DND-41 (cell line): ENCODE measurements at regions not wholly inside any gene's neighbourhood (a gene's known extent, or its start where the extent isn't known, plus 50 kb on each side); places are given as distances from the start of the nearest gene placed in this dataset.

ENCODE experiments used
- EZH2 ChIP-seq: IDR thresholded peaks from 3 replicates; pipeline ENCODE4 v1.6.1; 2012; ENCODE audit warnings: borderline replicate concordance, low read depth, mild to moderate bottlenecking, moderate library complexity, low read length, inconsistent platforms; ENCODE audit not compliant: severe bottlenecking
- TF ChIP-seq, protein P1 (sequence below): IDR thresholded peaks from 2 replicates; pipeline ENCODE4 v1.5.1; 2012; ENCODE audit warnings: borderline replicate concordance, low read length, moderate library complexity, mild to moderate bottlenecking; ENCODE audit not compliant: poor library complexity, severe bottlenecking; ENCODE audit errors: extremely low read depth

DNA sequence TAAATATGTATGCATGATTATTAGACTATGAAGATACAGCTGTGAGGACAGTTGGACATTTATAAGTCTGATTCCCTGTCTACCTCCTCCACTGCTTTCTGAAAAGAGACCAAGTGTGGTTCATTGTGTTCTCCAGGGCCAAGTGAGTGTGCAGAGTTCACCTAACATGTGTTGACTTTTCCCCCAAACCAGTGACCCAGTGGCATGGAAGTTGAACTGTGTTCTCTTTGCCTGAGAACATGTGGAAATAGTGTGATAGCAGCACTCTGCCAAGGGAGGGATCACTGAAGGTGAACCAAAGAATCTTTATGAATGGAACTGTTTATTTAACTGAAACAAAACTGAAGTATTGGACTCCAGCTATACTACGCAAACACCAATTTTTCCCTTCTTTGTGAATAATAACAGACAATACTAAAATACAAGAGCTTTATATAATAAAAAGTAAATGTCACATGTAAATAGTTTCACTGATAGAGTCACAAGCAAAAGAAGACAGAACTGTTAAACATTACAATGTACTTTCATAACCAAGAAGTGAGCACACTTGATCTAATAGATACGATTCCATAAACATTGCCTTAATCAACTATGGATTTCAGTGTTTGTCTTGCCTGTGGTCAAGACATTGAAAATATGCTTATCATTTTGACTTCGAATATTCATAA lies 200.3 kb upstream of the FUT9 start:
- no peak for TF ChIP-seq EZH2
- TF ChIP-seq, protein P1, sequence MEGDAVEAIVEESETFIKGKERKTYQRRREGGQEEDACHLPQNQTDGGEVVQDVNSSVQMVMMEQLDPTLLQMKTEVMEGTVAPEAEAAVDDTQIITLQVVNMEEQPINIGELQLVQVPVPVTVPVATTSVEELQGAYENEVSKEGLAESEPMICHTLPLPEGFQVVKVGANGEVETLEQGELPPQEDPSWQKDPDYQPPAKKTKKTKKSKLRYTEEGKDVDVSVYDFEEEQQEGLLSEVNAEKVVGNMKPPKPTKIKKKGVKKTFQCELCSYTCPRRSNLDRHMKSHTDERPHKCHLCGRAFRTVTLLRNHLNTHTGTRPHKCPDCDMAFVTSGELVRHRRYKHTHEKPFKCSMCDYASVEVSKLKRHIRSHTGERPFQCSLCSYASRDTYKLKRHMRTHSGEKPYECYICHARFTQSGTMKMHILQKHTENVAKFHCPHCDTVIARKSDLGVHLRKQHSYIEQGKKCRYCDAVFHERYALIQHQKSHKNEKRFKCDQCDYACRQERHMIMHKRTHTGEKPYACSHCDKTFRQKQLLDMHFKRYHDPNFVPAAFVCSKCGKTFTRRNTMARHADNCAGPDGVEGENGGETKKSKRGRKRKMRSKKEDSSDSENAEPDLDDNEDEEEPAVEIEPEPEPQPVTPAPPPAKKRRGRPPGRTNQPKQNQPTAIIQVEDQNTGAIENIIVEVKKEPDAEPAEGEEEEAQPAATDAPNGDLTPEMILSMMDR, result no peak
